ENCODE measurements at regions not wholly inside any gene's neighbourhood (a gene's known extent, or its start where the extent isn't known, plus 50 kb on each side); places are given as distances from the start of the nearest gene placed in this dataset.

DNA sequence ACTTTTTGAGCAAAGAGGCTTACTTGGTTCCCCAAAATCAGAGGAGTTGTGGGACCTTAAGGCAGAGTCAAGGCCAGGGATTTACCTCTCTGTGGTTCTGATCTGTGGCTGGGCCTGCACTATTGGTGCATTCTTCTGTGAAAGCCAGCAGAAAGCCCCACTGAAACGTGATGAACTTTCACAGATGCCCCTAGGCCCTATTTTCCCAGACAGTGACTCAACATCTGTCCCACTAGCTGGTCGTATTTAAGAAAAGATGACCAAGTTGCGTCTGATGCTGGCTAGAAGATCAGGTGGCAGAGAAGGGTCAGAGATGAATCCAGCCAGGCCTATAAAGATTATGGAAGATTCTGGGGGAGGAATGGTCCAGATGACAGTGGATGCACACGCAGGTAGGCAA lies 153.1 kb downstream of the ACTL7B start:
- DNase-seq (ENCODE audit: low spot score) = no peak
- in situ Hi-C loops (cut with MboI; ENCODE audit: low sequenced_read_pairs, unreplicated experiment) = no loop called here
- TF ChIP-seq, protein P1, sequence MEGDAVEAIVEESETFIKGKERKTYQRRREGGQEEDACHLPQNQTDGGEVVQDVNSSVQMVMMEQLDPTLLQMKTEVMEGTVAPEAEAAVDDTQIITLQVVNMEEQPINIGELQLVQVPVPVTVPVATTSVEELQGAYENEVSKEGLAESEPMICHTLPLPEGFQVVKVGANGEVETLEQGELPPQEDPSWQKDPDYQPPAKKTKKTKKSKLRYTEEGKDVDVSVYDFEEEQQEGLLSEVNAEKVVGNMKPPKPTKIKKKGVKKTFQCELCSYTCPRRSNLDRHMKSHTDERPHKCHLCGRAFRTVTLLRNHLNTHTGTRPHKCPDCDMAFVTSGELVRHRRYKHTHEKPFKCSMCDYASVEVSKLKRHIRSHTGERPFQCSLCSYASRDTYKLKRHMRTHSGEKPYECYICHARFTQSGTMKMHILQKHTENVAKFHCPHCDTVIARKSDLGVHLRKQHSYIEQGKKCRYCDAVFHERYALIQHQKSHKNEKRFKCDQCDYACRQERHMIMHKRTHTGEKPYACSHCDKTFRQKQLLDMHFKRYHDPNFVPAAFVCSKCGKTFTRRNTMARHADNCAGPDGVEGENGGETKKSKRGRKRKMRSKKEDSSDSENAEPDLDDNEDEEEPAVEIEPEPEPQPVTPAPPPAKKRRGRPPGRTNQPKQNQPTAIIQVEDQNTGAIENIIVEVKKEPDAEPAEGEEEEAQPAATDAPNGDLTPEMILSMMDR (IDR thresholded peaks at IDR 0.05; ENCODE audit: borderline replicate concordance, control extremely low read depth, extremely low read depth, insufficient read depth, missing control alignments) = no peak

- no peak for DNase-seq (ENCODE audit: low spot score)
- TF ChIP-seq, protein P1 (IDR thresholded peaks at IDR 0.05; ENCODE audit: borderline replicate concordance, control extremely low read depth, extremely low read depth, insufficient read depth, missing control alignments) = no peak
- in situ Hi-C loops (cut with MboI; ENCODE audit: low sequenced_read_pairs, unreplicated experiment) = no loop called here
These were observed 157.0 kb downstream of the ACTL7B start for GRCh38 chr9:108698801-108699200.

DNA sequence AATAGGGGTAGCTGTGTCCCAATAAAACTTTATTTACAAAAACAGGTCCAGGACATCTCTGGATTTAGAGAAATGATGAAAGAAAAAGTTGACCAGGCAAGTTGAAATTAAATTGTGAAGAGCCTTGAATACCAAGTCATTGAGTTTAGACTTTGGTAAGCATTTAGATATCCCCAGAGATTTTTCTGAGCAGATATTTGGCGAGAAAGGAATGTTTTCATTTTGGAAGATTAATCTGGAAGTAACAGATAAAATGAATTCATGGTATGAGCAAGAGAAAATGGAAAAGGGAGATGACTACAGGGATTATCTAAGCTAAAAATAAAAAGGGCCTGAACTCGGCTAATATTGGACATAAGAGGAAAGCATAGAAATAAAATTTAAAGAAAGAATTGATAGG lies 157.6 kb downstream of the ACTL7B start:
- in situ Hi-C loops (cut with MboI; ENCODE audit: low sequenced_read_pairs, unreplicated experiment) = no loop called here
- TF ChIP-seq, protein P1 (IDR thresholded peaks at IDR 0.05; ENCODE audit: borderline replicate concordance, control extremely low read depth, extremely low read depth, insufficient read depth, missing control alignments) = no peak
- DNase-seq (ENCODE audit: low spot score) = no peak

DNA sequence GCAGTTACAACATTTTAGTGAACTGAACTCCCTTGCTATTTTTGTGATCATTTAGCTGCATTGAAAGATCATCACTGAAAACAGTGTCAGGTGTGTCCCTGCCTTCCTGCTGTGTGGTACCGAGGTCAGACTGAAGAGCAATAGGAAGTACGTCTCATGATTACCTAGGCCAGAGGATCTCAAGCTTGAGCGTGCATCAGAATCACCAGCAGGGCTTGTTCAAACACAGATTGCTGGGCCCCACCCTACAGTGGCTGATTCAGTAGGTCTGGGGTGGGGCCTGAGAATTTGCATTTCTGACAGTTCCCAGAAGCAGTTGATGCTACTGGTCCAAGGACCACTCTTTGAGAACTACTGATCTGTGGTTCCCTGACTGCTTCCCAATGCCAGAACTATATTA lies 159.6 kb downstream of the ACTL7B start:
- TF ChIP-seq, protein P1 (IDR thresholded peaks at IDR 0.05; ENCODE audit: borderline replicate concordance, control extremely low read depth, extremely low read depth, insufficient read depth, missing control alignments) = no peak
- DNase-seq (ENCODE audit: low spot score) = no peak
- in situ Hi-C loops (cut with MboI; ENCODE audit: low sequenced_read_pairs, unreplicated experiment) = no loop called here

DNA sequence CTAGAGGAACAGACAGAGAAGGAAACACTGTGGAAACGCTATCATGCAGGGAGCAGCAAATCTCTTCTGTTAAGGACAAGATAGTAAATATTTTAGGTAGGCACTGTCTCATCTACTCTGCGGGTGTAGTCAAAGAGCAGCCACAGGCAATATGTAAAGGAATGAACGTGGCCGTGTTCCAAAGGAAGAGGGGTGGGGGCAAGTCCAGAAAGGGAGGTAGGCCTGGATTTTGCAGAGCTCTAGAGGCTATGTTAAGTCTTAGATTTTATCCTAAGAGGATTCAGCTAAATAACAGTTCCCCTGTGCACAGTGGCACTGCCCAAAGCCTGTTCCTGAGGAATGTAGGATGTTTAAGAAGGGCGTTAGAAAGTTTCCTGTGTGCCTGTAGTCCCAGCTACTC lies 161.6 kb downstream of the ACTL7B start:
- no peak for DNase-seq (ENCODE audit: low spot score)
- in situ Hi-C loops (cut with MboI; ENCODE audit: low sequenced_read_pairs, unreplicated experiment) = no loop called here
- TF ChIP-seq, protein P1 (IDR thresholded peaks at IDR 0.05; ENCODE audit: borderline replicate concordance, control extremely low read depth, extremely low read depth, insufficient read depth, missing control alignments) = no peak

- in situ Hi-C loops (cut with MboI; ENCODE audit: low sequenced_read_pairs, unreplicated experiment) = no loop called here
- TF ChIP-seq, protein P1 (IDR thresholded peaks at IDR 0.05; ENCODE audit: borderline replicate concordance, control extremely low read depth, extremely low read depth, insufficient read depth, missing control alignments) = no peak
- no peak for DNase-seq (ENCODE audit: low spot score)
These were observed 164.2 kb downstream of the ACTL7B start for GRCh38 chr9:108691614-108692013.

- no peak for DNase-seq (ENCODE audit: low spot score)
- in situ Hi-C loops (cut with MboI; ENCODE audit: low sequenced_read_pairs, unreplicated experiment) = no loop called here
- TF ChIP-seq, protein P1 (IDR thresholded peaks at IDR 0.05; ENCODE audit: borderline replicate concordance, control extremely low read depth, extremely low read depth, insufficient read depth, missing control alignments) = no peak
These were observed 167.1 kb downstream of the ACTL7B start for GRCh38 chr9:108688676-108689075.
